Right lobe of liver (tissue), 6 donors: ENCODE measurements at regions not wholly inside any gene's neighbourhood (a gene's known extent, or its start where the extent isn't known, plus 50 kb on each side); places are given as distances from the start of the nearest gene placed in this dataset.

Experiments
- ATAC-seq, 4 donors: fragments of 200-7000 bp; cut with Tn5 transposase; one replicate each; pipeline ENCODE4 v1.9.1; 2020; ENCODE audit warnings: mild to moderate bottlenecking in 4 of 4, moderate library complexity in 4 of 4
- DNase-seq, 3 donors: peaks; one replicate each; pipeline ENCODE4 v3.0.0-alpha.2; 2020
- H3K27ac ChIP-seq, 3 donors: fragments of 200-600 bp; one replicate each; pipeline ENCODE4 v1.8.0; 2022
- H3K27me3 ChIP-seq, 2 donors: fragments of 200-600 bp; one replicate each; pipeline ENCODE4 v1.8.0; 2022
- H3K36me3 ChIP-seq, 4 donors: fragments of 200-600 bp; sonication (generic) in 1 of 4; one replicate each; pipeline versions ENCODE4 v1.5.1 to v1.8.0; 2017 to 2022; ENCODE audit warnings: control low read depth in 1 of 4
- H3K4me1 ChIP-seq, 4 donors: fragments of 200-600 bp; sonication (generic) in 1 of 4; one replicate each; pipeline versions ENCODE4 v1.5.1 to v1.8.0; 2017 to 2022; ENCODE audit warnings: control low read depth in 1 of 4
- H3K4me3 ChIP-seq, 3 donors: fragments of 200-600 bp; one replicate each; pipeline ENCODE4 v1.8.0; 2022
- H3K9me3 ChIP-seq, 4 donors: fragments of 200-600 bp; sonication (generic) in 1 of 4; one replicate each; pipeline versions ENCODE4 v1.5.1 to v1.8.0; 2017 to 2022; ENCODE audit warnings: control low read depth in 1 of 4
- CTCF ChIP-seq, 4 donors: fragments of 200-600 bp in 3 of 4; fragments of 450-650 bp in 1 of 4; IDR thresholded peaks; one replicate each; pipeline versions ENCODE4 v1.5.1 to v1.8.0; 2016 to 2022; ENCODE audit warnings: antibody characterized with exemption in 4 of 4, mild to moderate bottlenecking in 2 of 4
- POLR2A ChIP-seq: fragments of 450-650 bp; IDR thresholded peaks from one replicate; pipeline ENCODE4 v1.6.1; 2017; ENCODE audit warnings: antibody characterized with exemption, mild to moderate bottlenecking
- WGBS: methylation state at CpG from one replicate; pipeline ENCODE4 v1.1.6; 2018; ENCODE audit warnings: low coverage, low lambda C conversion rate; ENCODE audit not compliant: insufficient coverage; ENCODE audit errors: missing lambda C conversion rate; 5-methylcytosine and 5-hydroxymethylcytosine counted together
- intact Hi-C, 2 donors: fragments of 100-400 bp; cut with DNase I; formaldehyde crosslinking; loops; one replicate each; pipeline versions ENCODE4 v1.11.2 to v1.14.1; 2022
- donor health status: DM: no; HTN: yes; CAD: no.
- donor health status: DM: no; HTN: no; CAD: no.
- donor health status: DM: no; HTN: no; CAD: no.
- donor health status: DM: no; HTN: yes; CAD: no.
- donor health status: DM: no; HTN: yes; CAD: no.

DNA sequence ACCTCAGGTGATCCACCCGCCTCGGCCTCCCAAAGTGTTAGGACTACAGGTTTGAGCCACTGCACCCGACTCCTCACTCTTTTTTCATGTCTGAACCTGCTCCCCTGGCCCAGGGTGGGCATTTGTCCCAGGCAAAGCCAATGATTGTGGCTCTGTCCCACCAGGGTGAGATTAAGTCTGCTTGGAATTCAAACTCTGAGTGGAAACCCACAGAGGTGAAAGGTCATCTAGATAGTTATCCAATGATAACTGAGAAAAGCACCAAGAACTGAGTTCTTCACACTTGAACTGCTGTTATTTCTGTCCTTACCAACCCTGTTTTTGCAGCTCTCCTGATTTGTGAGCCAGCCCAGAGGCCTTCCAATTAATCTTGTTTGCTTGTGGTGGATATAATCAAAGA is 62.4 kb upstream of the ACVR1 start:
- ATAC-seq (peak in 3 of 4 donors; percentile 14 to 48 (median 40)), DNase-seq (no peak)
- H3K36me3 ChIP-seq: no peaks in the 10 kb centered on the region
- H3K27me3 ChIP-seq: no peaks in the 10 kb centered on the region
- no peak for TF ChIP-seq POLR2A
- TF ChIP-seq CTCF (IDR thresholded peaks at IDR 0.05): no peak
- H3K9me3 ChIP-seq: no peaks in the 10 kb centered on the region
- 100% methylated on average over 3 of the region's 3 CpGs for WGBS
- peaks cover 0 to 11% (median 0%) of the 10 kb centered on the region in 4 donors for H3K4me1 ChIP-seq
- H3K4me3 ChIP-seq: peak overlapping the region in 2 of 3 donors; percentile 16 to 31
- intact Hi-C loops: no loop called here
- H3K27ac ChIP-seq: peak overlapping the region; percentile 24 to 76 (median 53)

- Histone ChIP-seq H3K9me3 (no peaks in the 10 kb centered on the region), H3K4me3 (no peak overlapping the region), H3K4me1 (peaks cover 0 to 24% (median 5%) of the 10 kb centered on the region in 4 donors), H3K27me3 (no peaks in the 10 kb centered on the region), H3K27ac (no peak overlapping the region), H3K36me3 (no peaks in the 10 kb centered on the region)
- WGBS: 100% methylated on average over 1 of the region's 1 CpG
- ATAC-seq (no peak), DNase-seq (no peak)
- TF ChIP-seq POLR2A: no peak
- intact Hi-C loops: no loop called here
Measured at GRCh38 chr2:157936406-157936805, 60.3 kb upstream of the ACVR1 start.

GRCh38 chr2:157935378-157935906 is 59.3 kb upstream of the ACVR1 start:
- DNase-seq (no peak), ATAC-seq (no peak)
- Histone ChIP-seq H3K27ac (no peak overlapping the region), H3K4me3 (no peak overlapping the region), H3K4me1 (peaks cover 0 to 27% (median 5%) of the 10 kb centered on the region in 4 donors), H3K9me3 (no peaks in the 10 kb centered on the region), H3K36me3 (no peaks in the 10 kb centered on the region), H3K27me3 (no peaks in the 10 kb centered on the region)
- WGBS: 86% methylated on average over 2 of the region's 2 CpGs
- TF ChIP-seq CTCF (IDR thresholded peaks at IDR 0.05): no peak
- intact Hi-C loops: no loop called here

- TF ChIP-seq POLR2A (no peak), CTCF (IDR thresholded peaks at IDR 0.05) (no peak)
- intact Hi-C loops: no loop called here
- Histone ChIP-seq H3K4me3 (no peak overlapping the region), H3K27ac (no peak overlapping the region), H3K4me1 (peaks cover 0 to 27% (median 5%) of the 10 kb centered on the region in 4 donors), H3K9me3 (no peaks in the 10 kb centered on the region), H3K27me3 (no peaks in the 10 kb centered on the region), H3K36me3 (no peaks in the 10 kb centered on the region)
- DNase-seq: no peak
- no peak for ATAC-seq
- WGBS: 36% methylated on average over 3 of the region's 3 CpGs
Measured at GRCh38 chr2:157934684-157935377, 58.7 kb upstream of the ACVR1 start.

GRCh38 chr2:157933160-157933920 is 57.2 kb upstream of the ACVR1 start:
- no peaks in the 10 kb centered on the region for H3K36me3 ChIP-seq
- 81% methylated on average over 6 of the region's 6 CpGs for WGBS
- ATAC-seq (no peak), DNase-seq (no peak)
- no peaks in the 10 kb centered on the region for H3K9me3 ChIP-seq
- no peaks in the 10 kb centered on the region for H3K27me3 ChIP-seq
- peaks cover 0 to 24% (median 5%) of the 10 kb centered on the region in 4 donors for H3K4me1 ChIP-seq
- no peak overlapping the region for H3K27ac ChIP-seq
- no peak for TF ChIP-seq POLR2A
- intact Hi-C loops: no loop called here
- no peak overlapping the region for H3K4me3 ChIP-seq
